PC-3 (cell line): ENCODE measurements at regions not wholly inside any gene's neighbourhood (a gene's known extent, or its start where the extent isn't known, plus 50 kb on each side); places are given as distances from the start of the nearest gene placed in this dataset.

ENCODE experiments used
- CTCF ChIP-seq: fragments of 300-600 bp; sonication (generic); conservative IDR thresholded peaks from 2 replicates; pipeline ENCODE4 v1.5.1; 2017; ENCODE audit warnings: antibody characterized with exemption, low read depth, mild to moderate bottlenecking, low read length
- EZH2 ChIP-seq: fragments of 300-600 bp; sonication (generic); IDR thresholded peaks from one replicate; pipeline ENCODE4 v1.6.1; 2017; ENCODE audit warnings: antibody characterized with exemption, mild to moderate bottlenecking, low read length; ENCODE audit not compliant: unreplicated experiment
- EZH2phosphoT487 ChIP-seq: fragments of 300-600 bp; sonication (generic); IDR thresholded peaks from 2 replicates; pipeline ENCODE4 v1.6.1; 2018; ENCODE audit warnings: mild to moderate bottlenecking, antibody characterized with exemption, low read length, borderline replicate concordance

GRCh38 chr3:124246949-124247348, 255.0 kb upstream of the ROPN1 start:
- TF ChIP-seq CTCF: peak; percentile 88
- TF ChIP-seq EZH2phosphoT487: no peak
- TF ChIP-seq EZH2: no peak
